A172 (cell line): ENCODE measurements at regions not wholly inside any gene's neighbourhood (a gene's known extent, or its start where the extent isn't known, plus 50 kb on each side); places are given as distances from the start of the nearest gene placed in this dataset.

ENCODE experiments used
- DNase-seq: peaks from one replicate; pipeline ENCODE4 v3.0.0-alpha.2; 2015; ENCODE audit warnings: low spot score

DNA sequence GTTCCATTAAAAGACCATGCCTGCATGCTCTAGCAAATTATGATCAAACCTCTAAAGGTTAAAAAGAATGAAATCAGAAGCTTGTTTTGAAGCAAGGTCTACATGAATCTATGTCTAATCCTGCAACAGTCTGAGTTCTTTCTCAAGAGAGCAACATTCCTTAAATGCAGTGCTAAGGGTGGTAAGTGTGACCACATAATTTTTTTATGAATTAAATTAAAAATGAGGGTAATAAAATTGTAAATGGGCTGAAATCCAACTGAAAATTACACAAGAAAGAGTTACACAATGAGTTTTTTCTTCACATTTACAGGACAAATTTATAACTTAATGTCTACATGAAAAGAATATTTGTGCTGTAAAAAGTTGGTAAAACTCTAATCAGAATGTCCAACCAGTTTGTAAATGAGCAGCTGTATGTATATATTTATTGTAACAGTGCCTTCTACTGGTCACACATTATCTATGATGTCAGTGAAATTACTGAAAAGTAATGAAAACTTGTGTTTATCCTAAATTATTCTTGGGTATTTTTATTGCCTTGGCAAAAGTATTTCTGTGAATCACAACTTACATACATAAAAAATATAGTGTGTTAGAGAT, 336.3 kb upstream of the PITX2 start:
- DNase-seq, result peak; percentile 10

DNA sequence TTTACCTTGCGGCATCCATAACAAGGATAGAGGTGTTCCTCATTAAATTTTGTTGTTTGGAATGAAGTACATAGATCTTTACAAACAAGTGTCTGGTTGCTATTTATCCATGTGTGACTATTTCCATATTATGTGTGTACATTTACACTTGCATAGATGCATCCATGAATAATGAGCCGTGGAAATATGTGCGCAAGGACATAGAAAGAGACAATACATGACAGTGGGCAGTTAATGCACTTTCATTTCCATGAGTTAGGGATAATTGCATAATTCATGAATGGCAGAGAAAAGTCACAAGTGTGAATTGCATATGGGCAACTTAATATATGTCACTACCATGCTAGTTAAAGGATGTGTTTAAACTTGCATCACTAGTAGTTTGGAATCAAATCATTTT, 338.2 kb upstream of the PITX2 start:
- DNase-seq, result no peak

GRCh38 chr4:110962616-110963015, 339.7 kb upstream of the PITX2 start:
- no peak for DNase-seq

DNA sequence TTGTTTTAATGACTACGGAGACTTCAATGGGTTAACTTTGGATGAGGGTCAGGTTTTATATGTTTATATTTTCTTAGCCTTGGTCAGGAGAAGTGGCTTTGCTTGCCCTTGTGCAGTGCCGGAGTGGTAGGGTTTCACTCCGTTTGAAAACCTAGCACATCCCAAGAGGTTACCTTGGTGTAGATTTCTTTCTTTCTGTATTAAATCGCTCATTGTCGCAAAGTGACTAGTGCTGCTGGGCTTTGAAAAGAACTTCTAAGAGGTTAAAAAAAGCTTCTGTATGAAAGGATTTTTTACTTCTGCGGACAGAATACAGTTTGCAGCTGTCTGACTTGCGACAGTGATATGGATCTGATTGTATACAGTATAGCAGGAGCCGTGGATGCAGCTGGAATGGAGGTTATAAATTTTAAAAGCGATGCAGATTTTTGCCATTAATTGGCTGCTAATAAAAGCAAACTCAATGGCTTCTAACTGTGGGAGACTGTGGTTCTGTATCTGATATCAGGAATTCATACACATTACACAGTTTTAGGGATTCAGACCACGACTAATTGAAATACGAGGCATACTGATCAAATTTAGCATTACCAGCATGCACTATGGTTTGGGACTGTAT, 340.9 kb upstream of the PITX2 start:
- DNase-seq, result no peak

GRCh38 chr4:110967936-110968335, 345.1 kb upstream of the PITX2 start:
- no peak for DNase-seq

DNA sequence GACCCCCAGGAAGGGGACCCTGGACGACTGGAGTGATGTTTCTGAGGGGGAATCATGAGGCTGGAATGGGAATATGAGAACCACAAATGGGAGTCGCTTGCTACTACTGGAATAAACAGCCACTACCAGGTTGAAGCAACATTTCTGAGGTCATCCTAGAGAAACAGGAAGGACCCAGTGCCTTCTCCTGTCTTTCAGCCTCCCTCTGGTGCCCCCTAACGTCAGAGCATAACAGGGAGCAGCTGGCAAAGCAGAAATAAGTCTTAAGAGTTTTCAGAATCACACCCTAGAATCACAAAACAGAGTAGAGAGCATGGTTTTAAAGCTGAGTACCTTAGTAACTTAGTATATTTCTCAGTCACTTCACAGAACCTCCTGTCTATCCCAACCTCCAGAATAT, 347.8 kb upstream of the PITX2 start:
- peak; percentile 60 for DNase-seq

- no peak for DNase-seq
Measured at GRCh38 chr4:110975338-110975737, 352.5 kb upstream of the PITX2 start.

DNA sequence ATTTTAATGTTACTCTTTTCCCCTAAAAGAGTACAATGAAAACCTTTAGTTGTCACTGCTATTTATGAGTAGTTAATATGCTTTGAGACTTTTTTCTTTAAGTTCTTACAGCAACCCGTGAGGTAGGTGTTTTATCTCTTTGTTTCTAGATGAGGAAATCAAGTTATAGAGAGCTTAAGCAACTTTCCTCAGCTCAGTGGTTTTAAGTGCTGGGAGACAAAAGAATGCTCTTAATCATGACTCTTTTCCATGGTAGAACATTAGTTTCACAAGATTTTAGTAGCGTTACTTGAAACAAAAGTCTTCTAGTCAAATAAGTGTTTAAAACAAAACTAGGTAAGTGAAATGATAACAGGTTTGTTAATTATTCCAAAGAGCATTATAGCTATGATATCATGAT, 354.7 kb upstream of the PITX2 start:
- DNase-seq, result no peak

- DNase-seq, result no peak
Measured at GRCh38 chr4:110978761-110979160, 355.9 kb upstream of the PITX2 start.

DNA sequence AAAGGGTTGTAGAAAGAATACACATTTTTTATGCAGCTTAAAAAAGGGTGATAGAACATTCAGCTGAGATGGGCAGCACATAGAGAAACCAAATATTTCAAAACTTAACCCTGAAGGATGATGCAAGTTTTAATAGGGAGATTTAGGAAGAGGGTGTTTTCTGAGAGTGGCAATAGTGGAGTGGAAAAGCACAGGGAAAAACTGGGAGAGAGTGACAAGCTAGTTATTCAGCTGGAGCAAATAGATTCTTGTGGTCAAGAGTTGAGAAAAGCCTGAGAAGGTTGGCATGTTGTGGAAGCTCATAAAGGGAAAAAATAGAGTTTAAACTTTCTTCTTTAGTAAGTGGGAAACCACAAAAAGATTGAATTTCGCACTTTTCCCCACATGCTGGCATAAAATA, 359.6 kb upstream of the PITX2 start:
- DNase-seq, result no peak

DNA sequence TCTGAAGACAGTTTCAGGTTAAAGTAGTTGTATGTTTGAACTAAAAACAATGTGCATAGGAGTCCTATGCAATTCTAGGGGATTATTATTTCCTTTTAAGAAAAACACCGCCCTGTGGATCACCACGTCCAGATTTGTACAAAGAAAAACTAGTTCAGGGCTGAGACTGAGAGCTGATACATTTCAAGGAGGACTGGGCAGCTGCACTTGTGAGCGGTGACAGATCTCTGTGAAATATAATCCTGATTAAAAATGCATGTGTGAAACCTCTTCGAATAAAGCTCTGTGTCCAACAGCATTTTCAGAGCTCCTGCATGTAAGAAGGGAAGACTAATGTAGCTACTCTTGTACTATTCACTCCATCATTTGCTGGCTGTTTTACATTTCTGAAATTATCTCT, 365.8 kb upstream of the PITX2 start:
- no peak for DNase-seq

DNA sequence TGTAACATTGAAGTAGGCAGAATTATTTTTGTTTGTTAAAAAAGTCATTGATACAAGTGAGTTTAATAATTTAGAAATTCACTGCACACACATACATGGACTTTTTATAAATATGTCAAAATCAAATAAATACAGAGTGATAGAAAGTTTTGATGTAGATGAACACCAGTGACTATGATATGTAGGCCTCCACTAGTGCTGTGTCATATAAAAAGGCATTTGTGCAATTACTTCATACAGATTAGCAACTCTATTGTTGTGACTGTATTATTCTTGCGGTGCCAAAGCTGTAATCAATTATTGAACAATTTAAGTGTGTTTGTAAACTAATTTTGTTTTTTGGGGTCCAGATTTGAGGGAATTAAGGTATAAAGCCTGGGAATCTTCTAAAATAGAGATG, 366.2 kb upstream of the PITX2 start:
- no peak for DNase-seq

GRCh38 chr4:110994781-110995180, 371.9 kb upstream of the PITX2 start:
- no peak for DNase-seq

DNA sequence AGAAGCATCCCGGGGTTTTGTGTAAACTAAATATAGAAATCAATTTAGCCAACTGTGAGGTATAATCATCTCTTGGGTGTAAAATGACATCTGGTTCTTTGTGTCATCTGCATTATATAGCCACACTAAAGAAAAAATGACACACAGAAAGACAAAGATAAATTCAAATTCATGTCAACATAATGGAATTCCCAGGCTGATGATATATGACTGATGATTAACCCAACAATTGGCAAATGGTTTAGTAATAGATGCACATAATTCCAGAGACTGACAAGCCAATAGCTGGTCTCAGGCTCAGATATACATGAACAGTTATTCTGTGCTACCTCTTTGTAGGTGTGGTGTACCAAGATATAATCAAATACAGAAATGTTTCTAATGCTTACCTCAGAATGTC, 375.4 kb upstream of the PITX2 start:
- no peak for DNase-seq

DNA sequence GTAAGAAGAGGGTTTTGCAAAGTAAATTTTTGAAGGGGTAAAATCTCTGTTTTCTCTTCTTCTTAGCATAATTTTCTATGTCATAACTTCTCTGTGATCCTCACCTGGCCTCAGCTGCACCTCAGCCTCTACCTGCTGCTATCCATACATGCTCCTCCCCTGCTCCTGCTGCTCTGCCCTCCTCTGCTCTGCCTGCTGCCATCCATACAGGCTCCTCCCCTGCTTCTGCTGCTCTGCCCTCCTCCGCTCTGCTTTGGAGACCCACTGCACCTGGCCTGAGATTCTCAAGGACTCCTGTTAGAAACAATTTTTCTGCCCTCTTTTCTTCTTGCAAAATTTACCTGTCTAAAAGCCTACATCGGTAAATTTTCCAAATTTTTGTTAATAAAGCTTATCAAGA, 388.6 kb upstream of the PITX2 start:
- DNase-seq, result no peak

DNA sequence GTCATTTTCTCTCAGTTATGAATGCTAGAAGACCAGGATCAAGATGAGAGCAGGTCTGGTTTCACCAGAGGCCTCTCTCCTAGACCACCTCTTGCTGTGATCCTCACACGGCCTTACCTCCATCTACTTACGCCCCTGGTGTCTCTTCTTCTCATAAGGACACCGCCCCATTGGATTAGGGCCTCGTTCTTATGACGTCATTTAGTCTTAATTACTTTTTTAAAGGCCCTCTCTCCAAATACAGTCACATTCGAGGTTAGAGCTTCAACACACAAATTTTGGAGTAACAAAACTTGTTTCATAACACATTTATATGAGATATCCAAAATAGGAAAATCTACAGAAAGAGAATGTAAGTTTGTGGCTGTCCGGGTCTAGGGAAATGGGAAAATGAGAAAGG, 391.0 kb upstream of the PITX2 start:
- DNase-seq, result no peak

- DNase-seq, result no peak
Measured at GRCh38 chr4:111014537-111014936, 391.7 kb upstream of the PITX2 start.

GRCh38 chr4:111016416-111016815, 393.5 kb upstream of the PITX2 start:
- DNase-seq, result no peak

- no peak for DNase-seq
Measured at GRCh38 chr4:111018216-111018615, 395.3 kb upstream of the PITX2 start.

DNA sequence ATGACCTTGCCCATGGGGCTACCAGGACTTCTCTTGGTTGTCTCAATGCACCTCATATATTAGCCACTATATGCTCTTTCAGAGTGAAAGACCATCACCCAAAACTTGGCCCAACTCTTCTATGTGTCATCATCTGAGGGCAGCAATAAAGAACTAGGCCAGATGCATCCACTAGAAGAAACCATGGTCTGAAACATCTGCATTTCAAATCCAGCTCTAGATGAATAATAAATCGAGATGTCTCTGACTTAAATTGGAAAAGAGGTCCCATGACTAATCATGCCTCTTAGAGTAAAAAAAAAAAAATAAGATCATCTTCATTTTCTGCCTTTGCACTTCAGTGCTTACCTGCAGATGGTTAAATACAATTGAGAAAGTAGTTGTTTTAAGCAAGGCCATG, 397.6 kb upstream of the PITX2 start:
- no peak for DNase-seq

DNA sequence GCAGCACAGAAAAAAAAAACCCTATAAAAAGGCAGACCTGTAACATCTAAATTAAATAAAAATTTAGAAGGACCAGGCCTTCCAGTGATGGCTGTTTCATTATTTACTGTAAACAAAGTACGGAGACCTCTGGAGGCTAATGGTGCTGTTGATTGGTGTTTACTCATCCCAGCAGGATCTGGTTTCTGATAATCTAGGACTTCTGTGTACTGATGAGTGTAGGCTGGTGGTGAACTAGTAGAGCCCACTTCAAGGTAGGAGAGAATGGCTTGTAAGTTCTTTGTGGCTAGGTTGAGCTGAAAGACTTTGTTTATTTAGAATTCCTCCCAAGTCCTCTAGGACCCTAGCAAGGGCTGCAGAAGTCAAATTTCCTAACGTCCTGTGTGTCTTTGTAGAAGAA, 398.1 kb upstream of the PITX2 start:
- no peak for DNase-seq

DNA sequence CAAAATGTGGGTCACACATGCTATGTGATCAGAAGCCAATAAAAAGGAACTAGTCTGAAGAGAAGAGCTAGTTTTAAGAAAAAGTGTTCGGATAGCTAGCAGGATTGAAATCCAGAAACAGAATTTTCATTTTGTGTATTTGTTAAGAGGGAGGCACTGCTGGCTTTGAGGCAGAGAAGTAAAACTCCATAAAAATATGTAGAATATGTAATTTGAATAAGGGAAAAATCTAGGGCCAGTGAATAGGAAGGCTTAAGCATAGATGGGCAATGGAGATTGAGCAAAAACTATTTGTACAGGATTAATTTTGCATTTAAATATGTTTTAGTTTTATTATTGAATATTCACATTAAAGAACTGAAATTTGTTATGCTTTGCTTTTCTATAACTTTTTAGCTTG, 399.9 kb upstream of the PITX2 start:
- no peak for DNase-seq

DNA sequence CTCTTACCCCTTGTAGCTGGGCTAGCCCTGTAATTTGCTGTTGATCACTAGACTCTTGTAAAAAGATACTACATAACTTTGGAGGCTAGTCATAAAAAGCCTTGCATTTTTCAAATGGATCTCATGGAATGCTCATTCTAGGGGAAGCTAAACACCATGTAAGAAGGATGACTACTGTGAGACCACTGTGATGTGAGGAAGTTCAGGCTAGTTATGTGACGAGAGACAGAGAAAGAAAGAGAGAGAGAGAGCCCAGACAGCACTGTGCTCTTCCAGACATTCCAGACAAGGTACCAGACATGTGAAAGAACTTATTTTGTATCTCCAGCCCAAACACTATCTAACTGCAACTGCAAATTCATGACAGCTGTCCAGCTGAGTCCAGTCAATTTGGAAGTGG, 404.6 kb upstream of the PITX2 start:
- peak; percentile 6 for DNase-seq

GRCh38 chr4:111028795-111029194, 405.9 kb upstream of the PITX2 start:
- no peak for DNase-seq
